ENCODE measurements at regions not wholly inside any gene's neighbourhood (a gene's known extent, or its start where the extent isn't known, plus 50 kb on each side); places are given as distances from the start of the nearest gene placed in this dataset.

GRCh38 chr1:195335541-195335940 lies 1272.7 kb downstream of the KCNT2 start:
- no peaks in the 10 kb centered on the region for H3K9me3 Mint-ChIP-seq
- H3K36me3 Mint-ChIP-seq (ENCODE audit: low read depth), result no peaks in the 10 kb centered on the region
- H3K27me3 Mint-ChIP-seq (ENCODE audit: insufficient read depth), result no peaks in the 10 kb centered on the region
- TF ChIP-seq CTCF (IDR thresholded peaks at IDR 0.05), result no peak
- H3K4me1 Mint-ChIP-seq (ENCODE audit: low read depth), result peaks cover 40% of the 10 kb centered on the region
- H3K4me3 Mint-ChIP-seq, result peak overlapping the region; percentile 15; the same call in 1 of the 2 replicates
- DNase-seq, result peak; percentile 60
- peak overlapping the region; percentile 45; the same call in 1 of the 2 replicates for H3K27ac Mint-ChIP-seq

DNA sequence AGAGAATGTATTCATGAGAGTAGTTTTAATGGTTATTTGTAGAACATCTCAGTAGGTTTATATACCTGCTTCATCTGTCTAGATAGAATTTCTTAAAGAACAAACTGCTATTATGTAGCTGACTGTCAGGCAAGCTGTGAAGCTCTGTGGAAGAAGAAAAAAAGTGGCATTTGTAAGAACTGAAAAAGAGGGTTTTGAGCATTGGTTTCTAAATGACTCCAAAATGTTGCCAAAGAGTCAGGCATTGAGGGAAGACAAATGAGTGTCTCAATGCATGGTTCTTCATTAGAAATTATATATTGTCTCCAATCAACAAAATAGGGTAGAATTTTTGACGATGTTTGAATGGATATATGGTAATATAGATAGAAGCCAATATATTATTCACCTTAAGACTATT lies 1276.1 kb downstream of the KCNT2 start:
- H3K4me3 Mint-ChIP-seq, result no peak overlapping the region
- no peak overlapping the region for H3K27ac Mint-ChIP-seq
- no peak for DNase-seq
- H3K9me3 Mint-ChIP-seq, result no peaks in the 10 kb centered on the region
- H3K27me3 Mint-ChIP-seq (ENCODE audit: insufficient read depth), result no peaks in the 10 kb centered on the region
- H3K4me1 Mint-ChIP-seq (ENCODE audit: low read depth), result peaks cover 36% of the 10 kb centered on the region
- no peak for TF ChIP-seq CTCF (IDR thresholded peaks at IDR 0.05)
- no peaks in the 10 kb centered on the region for H3K36me3 Mint-ChIP-seq (ENCODE audit: low read depth)

- H3K27ac Mint-ChIP-seq, result no peak overlapping the region
- no peak for DNase-seq
Measured at GRCh38 chr1:195328681-195329080, 1279.6 kb downstream of the KCNT2 start.

GRCh38 chr1:195328102-195328501 lies 1280.1 kb downstream of the KCNT2 start:
- TF ChIP-seq CTCF (IDR thresholded peaks at IDR 0.05), result no peak
- no peak for DNase-seq
- Mint-ChIP-seq H3K36me3 (ENCODE audit: low read depth) (no peaks in the 10 kb centered on the region), H3K4me1 (ENCODE audit: low read depth) (peaks cover 21% of the 10 kb centered on the region), H3K9me3 (no peaks in the 10 kb centered on the region), H3K27me3 (ENCODE audit: insufficient read depth) (no peaks in the 10 kb centered on the region), H3K4me3 (no peak overlapping the region), H3K27ac (no peak overlapping the region)

More at GRCh38 chr1:195328681-195329080, 1279.6 kb downstream of the KCNT2 start:
- no peaks in the 10 kb centered on the region for H3K9me3 Mint-ChIP-seq
- H3K36me3 Mint-ChIP-seq (ENCODE audit: low read depth), result no peaks in the 10 kb centered on the region
- no peak for TF ChIP-seq CTCF (IDR thresholded peaks at IDR 0.05)
- no peak overlapping the region for H3K4me3 Mint-ChIP-seq
- H3K4me1 Mint-ChIP-seq (ENCODE audit: low read depth), result peaks cover 21% of the 10 kb centered on the region
- H3K27me3 Mint-ChIP-seq (ENCODE audit: insufficient read depth), result no peaks in the 10 kb centered on the region

- Mint-ChIP-seq H3K9me3 (no peaks in the 10 kb centered on the region), H3K27me3 (ENCODE audit: insufficient read depth) (no peaks in the 10 kb centered on the region), H3K27ac (no peak overlapping the region), H3K36me3 (ENCODE audit: low read depth) (no peaks in the 10 kb centered on the region), H3K4me1 (ENCODE audit: low read depth) (peaks cover 15% of the 10 kb centered on the region), H3K4me3 (no peak overlapping the region)
- TF ChIP-seq CTCF (IDR thresholded peaks at IDR 0.05), result no peak
- no peak for DNase-seq
Measured at GRCh38 chr1:195327361-195327760, 1280.9 kb downstream of the KCNT2 start.

- Mint-ChIP-seq H3K27me3 (ENCODE audit: insufficient read depth) (no peaks in the 10 kb centered on the region), H3K27ac (no peak overlapping the region), H3K4me3 (no peak overlapping the region), H3K9me3 (no peaks in the 10 kb centered on the region), H3K36me3 (ENCODE audit: low read depth) (no peaks in the 10 kb centered on the region), H3K4me1 (ENCODE audit: low read depth) (peaks cover 15% of the 10 kb centered on the region)
- no peak for TF ChIP-seq CTCF (IDR thresholded peaks at IDR 0.05)
- DNase-seq, result no peak
Measured at GRCh38 chr1:195326325-195326724, 1281.9 kb downstream of the KCNT2 start.
